GM19468 (cell line): ENCODE measurements at regions not wholly inside any gene's neighbourhood (a gene's known extent, or its start where the extent isn't known, plus 50 kb on each side); places are given as distances from the start of the nearest gene placed in this dataset.

Source experiments
- ATAC-seq: cut with Tn5 transposase; IDR thresholded peaks from one replicate; pipeline ENCODE4 v1.9.1; 2021; ENCODE audit warnings: mild to moderate bottlenecking, moderate library complexity, moderate number of reproducible peaks; ENCODE audit not compliant: unreplicated experiment; ENCODE audit errors: extremely low read depth

DNA sequence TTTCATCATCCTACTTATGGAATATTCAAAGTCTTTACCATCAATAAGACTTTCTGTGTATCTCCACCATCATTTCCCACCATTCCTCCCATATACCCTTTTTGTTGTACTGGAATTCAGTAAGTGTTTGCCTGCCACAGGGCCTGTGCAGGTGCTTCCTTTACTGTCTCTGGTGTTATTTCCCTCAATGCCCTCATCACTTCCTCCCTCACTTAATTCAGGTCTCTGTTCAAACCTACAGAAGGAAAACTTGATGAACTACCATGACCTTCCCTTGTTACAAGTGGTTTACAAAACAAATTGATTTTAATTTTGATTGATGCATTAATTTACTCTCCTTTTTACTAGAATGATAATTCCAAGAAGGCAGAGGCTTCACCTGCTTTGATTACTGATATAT is 159.5 kb upstream of the FAT4 start:
- ATAC-seq: no peak

GRCh38 chr4:125140966-125141495 is 173.7 kb upstream of the FAT4 start:
- ATAC-seq: no peak

GRCh38 chr4:125135652-125136051 is 179.1 kb upstream of the FAT4 start:
- ATAC-seq: no peak

DNA sequence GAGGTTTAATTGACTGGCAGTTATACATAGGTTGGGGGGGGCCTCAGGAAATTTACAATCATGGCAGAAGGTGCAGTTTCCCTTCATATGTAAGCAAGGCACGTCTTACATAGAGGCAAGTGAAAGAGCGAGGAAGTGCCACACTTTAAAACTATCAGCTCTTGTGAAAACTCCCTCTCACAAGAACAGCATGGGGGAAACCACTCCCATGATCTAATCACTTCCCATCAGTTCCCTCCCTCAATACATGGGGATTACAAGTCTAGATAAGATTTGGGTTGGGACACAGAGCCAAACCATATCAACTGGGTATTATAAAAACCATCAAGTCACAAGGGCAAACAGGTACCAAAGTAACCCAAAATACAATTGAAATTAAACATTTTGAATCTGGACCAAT is 182.0 kb upstream of the FAT4 start:
- no peak for ATAC-seq

- no peak for ATAC-seq
These were observed 182.7 kb upstream of the FAT4 start for GRCh38 chr4:125131891-125132680.

- ATAC-seq: no peak
These were observed 189.5 kb upstream of the FAT4 start for GRCh38 chr4:125125276-125125675.

GRCh38 chr4:125123570-125124109 is 191.1 kb upstream of the FAT4 start:
- no peak for ATAC-seq

GRCh38 chr4:125121581-125121980 is 193.2 kb upstream of the FAT4 start:
- no peak for ATAC-seq

- ATAC-seq: no peak
These were observed 198.3 kb upstream of the FAT4 start for GRCh38 chr4:125116431-125116830.

DNA sequence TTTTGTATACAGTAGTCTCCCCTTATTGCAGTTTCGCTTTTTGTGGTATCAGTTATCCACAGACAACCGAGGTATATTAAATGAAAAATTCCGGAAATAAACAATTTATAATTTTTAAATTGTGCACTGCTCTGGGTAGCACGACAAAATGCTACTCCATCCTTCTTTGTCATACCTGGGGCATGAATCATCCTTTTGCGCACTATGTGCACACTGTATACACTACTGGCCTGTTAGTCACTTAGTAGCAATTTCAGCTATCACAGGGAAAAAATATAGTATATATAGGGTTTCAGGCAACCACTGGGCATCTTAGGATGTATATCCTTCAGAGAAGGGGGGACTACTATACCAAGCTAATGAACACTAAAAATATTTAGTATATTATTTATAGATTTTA is 198.8 kb upstream of the FAT4 start:
- ATAC-seq: no peak

DNA sequence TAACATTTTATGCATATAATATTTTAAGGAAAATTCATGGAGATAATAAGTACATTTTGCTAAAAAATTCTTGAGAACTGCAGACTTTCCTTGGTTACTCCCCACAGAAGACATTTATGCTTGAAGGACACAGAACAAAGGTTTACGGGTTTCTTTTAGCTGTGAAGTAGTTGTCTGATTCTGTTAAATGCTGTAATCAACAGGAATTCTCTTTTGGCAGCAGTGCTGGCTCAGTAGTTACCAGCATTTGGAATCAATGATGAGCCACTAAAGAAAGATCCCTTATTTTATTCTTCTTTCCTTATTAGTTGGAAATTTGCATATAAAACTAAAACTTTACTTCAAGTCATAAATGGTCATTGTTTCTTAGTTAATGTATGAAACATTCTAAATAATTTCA is 199.3 kb upstream of the FAT4 start:
- no peak for ATAC-seq

GRCh38 chr4:125112536-125112935 is 202.2 kb upstream of the FAT4 start:
- ATAC-seq: no peak

DNA sequence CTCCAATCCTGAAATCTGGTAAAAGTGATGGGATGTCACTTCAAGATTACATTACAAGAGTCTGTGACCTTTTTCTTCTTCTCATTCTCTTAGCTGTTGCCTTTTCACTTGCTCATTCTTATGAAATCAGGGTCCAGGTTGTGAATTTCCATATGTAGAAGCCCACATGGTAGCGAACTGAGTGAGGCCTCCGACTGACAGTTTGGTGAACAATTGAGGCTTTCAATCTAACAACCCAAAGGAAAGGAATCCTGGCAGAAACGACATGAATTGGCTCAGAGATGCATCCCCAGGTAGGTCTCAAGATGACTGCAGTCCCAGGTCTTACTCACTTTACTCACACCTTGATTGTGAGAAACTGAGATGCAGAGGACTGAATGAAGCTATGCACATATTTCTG is 203.4 kb upstream of the FAT4 start:
- ATAC-seq: no peak

DNA sequence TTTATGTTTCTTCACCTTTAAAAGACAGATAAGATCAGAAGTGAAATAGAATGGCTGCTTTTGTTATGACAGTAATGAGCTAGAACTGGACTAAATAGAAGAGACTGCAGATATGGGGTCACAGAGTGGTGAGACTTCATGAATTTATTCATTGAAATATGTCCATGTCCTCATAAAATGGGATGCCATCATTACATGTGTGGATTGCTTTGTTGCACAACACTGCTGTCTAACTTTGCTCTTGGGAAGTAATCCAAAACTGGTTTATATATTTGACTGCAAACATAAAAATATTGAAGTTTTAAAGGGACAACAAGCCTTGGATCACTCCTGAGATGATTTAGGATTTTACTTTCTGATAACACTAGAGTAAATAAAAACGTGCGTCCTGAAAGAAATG is 209.2 kb upstream of the FAT4 start:
- ATAC-seq: no peak

DNA sequence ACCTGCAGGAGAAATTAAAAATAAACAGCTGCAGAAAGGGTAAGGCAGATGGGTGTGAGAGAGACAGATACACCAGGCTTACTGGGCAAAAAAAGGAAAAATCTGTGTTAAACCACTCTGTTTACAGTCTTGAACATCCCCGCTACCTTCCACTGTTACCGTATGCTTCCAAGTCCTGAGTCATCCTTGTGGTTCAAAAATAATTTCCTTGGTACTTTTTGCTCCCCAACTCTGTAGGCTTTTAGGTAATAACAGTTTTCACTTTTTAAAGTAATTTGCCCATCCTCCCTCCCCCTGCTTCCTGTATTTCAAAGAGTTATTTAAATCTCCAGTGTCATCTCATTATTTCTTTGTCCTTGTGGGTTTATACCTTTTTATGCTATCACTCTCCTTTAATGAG is 210.1 kb upstream of the FAT4 start:
- ATAC-seq: no peak

DNA sequence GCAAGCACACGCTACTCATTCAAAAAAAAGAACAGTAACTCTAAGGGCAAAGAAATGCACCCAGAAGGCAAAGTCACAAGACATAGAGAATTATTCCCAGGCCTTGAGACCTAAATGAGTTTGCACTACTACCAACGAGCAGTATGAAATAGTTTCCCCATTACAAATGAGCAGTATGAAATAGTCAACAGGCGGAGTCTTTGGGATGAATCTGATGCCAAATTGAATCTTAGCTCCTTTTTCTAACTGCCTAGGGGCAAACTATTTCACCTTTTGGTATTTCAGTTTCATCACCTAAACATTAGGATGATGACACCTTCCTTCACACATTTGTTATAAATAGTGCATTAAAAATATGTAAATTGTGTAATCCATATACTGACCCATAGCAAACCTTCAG is 213.0 kb upstream of the FAT4 start:
- ATAC-seq: no peak

GRCh38 chr4:125097729-125098128 is 217.0 kb upstream of the FAT4 start:
- ATAC-seq: no peak

DNA sequence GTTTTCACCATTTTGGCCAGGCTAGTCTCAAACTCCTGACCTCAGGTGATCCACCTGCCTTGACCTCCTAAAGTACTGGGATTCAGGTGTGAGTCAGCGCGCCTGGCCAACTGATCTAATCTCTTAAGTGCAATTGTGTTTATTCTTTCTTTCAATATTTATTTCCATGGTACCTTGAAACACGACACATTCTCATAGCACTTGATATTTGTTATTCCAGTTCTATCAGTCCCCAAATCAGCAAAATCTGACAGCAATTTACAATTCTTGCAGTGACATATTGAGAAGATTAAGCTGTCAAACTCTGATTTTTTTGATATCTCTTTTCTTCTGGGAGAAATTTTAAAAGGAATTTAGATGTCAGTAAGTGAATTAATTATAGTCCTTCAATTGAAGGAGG is 218.1 kb upstream of the FAT4 start:
- no peak for ATAC-seq

GRCh38 chr4:125091541-125091940 is 223.2 kb upstream of the FAT4 start:
- ATAC-seq: no peak

GRCh38 chr4:125091101-125091500 is 223.7 kb upstream of the FAT4 start:
- no peak for ATAC-seq

- ATAC-seq: no peak
These were observed 230.1 kb upstream of the FAT4 start for GRCh38 chr4:125084608-125085007.
